Right cardiac atrium (tissue), 5 donors: ENCODE measurements at regions not wholly inside any gene's neighbourhood (a gene's known extent, or its start where the extent isn't known, plus 50 kb on each side); places are given as distances from the start of the nearest gene placed in this dataset.
"Not testable (repeated sequence)": the region's sequence is repeated elsewhere in the genome, so short reads cannot be mapped to it uniquely, and the experiment has no call there.

Experiments used
- ATAC-seq, 2 donors: fragments of 200-7000 bp; cut with Tn5 transposase; one replicate each; pipeline versions ENCODE4 v1.8.0 to v1.9.1; 2020; ENCODE audit warnings: moderate library complexity in 2 of 2, mild to moderate bottlenecking in 1 of 2
- DNase-seq, 3 donors: peaks; one replicate each; pipeline ENCODE4 v3.0.0-alpha.2; 2020
- H3K27ac ChIP-seq: one replicate; pipeline ENCODE4 v1.5.1; 2013; ENCODE audit warnings: mild to moderate bottlenecking, low read length, control low read depth, moderate library complexity
- H3K27me3 ChIP-seq: one replicate; pipeline ENCODE4 v1.6.1; 2013; ENCODE audit not compliant: control insufficient read depth, insufficient read depth
- H3K4me1 ChIP-seq: one replicate; pipeline ENCODE4 v1.6.1; 2013; ENCODE audit warnings: low read length; ENCODE audit not compliant: control insufficient read depth, insufficient read depth
- H3K4me3 ChIP-seq: one replicate; pipeline ENCODE4 v1.5.1; 2013; ENCODE audit warnings: low read length, control low read depth
- H3K9me3 ChIP-seq: one replicate; pipeline ENCODE4 v1.6.1; 2013; ENCODE audit warnings: low read length; ENCODE audit not compliant: control insufficient read depth
- WGBS: extraction: QIAGEN DNeasy Blood & Tissue Kit; methylation state at CpG from one replicate; pipeline ENCODE4 v1.1.7; 2013; 5-methylcytosine and 5-hydroxymethylcytosine counted together
- intact Hi-C, 4 donors: fragments of 100-400 bp; cut with DNase I; formaldehyde crosslinking; loops; one replicate each; pipeline versions ENCODE4 v1.11.0 to v1.14.0; 2022 to 2023
- donor health status: healthy with polysubstance abuse.
- donor health status: DM: no; HTN: yes; CAD: no.
- donor health status: DM: no; HTN: no; CAD: no.
- donor health status: DM: no; HTN: yes; CAD: no; lungs with severe emphysema.
- donor health status: DM: yes; HTN: yes; CAD: no.

- DNase-seq, H3K27ac ChIP-seq, H3K9me3 ChIP-seq, H3K27me3 ChIP-seq, intact Hi-C loops, H3K4me1 ChIP-seq, H3K4me3 ChIP-seq: not testable (repeated sequence)
- ATAC-seq, result peak in 1 of 2 donors; percentile 41
- WGBS, result 66% methylated on average over 4 of the region's 5 CpGs
These were observed 227.1 kb upstream of the NBPF12 start for GRCh38 chr1:146710838-146711521.

- intact Hi-C loops, H3K27ac ChIP-seq, H3K4me3 ChIP-seq, H3K4me1 ChIP-seq, H3K9me3 ChIP-seq, DNase-seq, H3K27me3 ChIP-seq, ATAC-seq: not testable (repeated sequence)
- 67% methylated on average over 1 of the region's 1 CpG for WGBS
These were observed 228.8 kb upstream of the NBPF12 start for GRCh38 chr1:146709302-146709701.

DNA sequence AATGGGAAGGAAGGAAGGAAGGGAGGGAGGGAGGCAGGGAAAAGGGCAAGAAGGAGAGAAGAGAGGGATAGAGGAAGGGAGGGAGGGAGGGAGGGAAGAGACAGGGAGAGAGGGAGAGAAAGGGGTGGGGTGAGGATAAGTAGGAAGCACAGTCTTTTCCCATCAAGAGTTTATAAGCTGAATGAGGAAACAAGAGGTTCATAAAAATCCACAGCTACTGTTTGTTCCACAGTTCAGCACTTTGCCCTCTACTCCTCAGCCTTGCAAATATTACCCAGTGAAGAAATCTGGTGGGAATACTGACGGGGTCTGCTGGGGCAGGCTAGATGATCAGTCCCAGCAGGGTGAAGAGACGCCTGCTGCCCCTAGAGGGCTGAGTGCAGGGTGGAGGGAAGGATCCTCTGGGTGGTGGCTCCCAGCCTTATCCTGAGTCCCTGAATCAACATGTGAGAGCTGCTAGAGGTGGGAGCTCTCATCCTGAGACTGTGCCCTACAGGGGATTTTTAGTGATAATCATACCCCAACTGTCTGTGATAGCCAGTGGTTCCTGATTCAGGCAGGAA lies 233.9 kb upstream of the NBPF12 start:
- H3K9me3 ChIP-seq, H3K27ac ChIP-seq, H3K4me3 ChIP-seq, H3K4me1 ChIP-seq, H3K27me3 ChIP-seq, DNase-seq, ATAC-seq, intact Hi-C loops: not testable (repeated sequence)
- 74% methylated on average over 2 of the region's 2 CpGs for WGBS

DNA sequence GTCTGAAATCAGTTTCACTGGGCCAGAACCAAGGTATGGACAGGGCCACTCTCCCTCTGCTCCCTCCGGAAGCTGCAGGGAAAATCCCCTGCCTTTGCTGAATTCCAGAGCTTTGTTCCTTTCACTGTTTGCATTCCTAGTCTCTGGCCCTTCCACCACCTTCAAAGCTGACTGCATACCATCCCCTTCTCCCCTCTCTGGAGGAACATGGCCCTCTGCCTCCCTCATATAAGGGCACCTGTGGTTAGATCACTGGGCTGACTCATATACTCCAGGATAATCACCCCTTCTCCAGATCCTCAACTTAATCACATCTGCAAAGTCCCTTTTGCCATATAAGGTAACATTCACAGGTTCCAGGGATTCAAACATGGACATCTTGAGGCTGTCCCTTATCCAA lies 236.8 kb upstream of the NBPF12 start:
- H3K27ac ChIP-seq, H3K27me3 ChIP-seq, DNase-seq, H3K4me1 ChIP-seq, intact Hi-C loops, H3K4me3 ChIP-seq, ATAC-seq, H3K9me3 ChIP-seq: not testable (repeated sequence)
- WGBS, result no CpG with 5 or more reads among the region's 1 CpG

- H3K4me3 ChIP-seq, H3K4me1 ChIP-seq, intact Hi-C loops, H3K27ac ChIP-seq, DNase-seq, ATAC-seq, H3K9me3 ChIP-seq, H3K27me3 ChIP-seq: not testable (repeated sequence)
- WGBS, result 86% methylated on average over 7 of the region's 10 CpGs
These were observed 242.7 kb upstream of the NBPF12 start for GRCh38 chr1:146695388-146695787.

DNA sequence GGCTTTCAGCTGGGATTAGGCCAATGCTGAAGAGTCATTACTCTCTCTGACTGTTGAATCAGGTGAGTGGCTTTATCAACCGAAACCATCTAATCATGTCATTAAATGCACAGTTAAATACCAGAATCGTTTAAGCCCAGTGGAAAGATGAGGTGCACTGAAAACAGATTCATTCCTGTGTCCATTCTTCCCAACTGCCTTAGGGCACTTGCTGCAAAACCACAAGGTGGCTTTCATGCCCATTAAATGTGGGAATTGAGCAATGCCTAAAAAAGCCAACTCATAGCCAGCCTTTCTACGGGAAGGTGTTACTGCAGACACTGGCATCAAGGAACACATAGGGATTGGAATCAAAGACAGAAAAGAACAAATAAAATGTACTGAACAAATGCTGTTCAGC lies 246.3 kb upstream of the NBPF12 start:
- 83% methylated on average over 2 of the region's 3 CpGs for WGBS

DNA sequence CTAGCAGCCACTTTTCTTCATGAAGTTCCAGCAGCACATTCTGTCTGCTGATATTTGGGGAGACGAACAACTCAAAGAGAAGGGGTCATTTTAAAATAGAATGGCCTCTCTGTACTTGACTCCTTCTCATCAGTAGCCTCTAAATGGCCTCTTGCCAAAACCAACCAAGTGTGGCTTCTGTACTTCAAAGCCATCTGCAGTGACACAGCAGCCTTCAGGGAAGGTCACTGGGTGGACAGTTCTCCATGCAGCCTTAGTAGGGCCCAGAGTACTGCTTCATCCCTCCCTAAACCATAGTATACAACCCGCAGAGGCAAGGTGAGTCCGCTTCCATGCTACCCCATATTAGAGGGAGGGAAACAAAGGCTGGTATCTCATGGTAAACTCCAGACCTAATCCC lies 249.2 kb upstream of the NBPF12 start:
- intact Hi-C loops, H3K27ac ChIP-seq, H3K4me1 ChIP-seq, DNase-seq, H3K9me3 ChIP-seq, H3K27me3 ChIP-seq, H3K4me3 ChIP-seq: not testable (repeated sequence)
- ATAC-seq, result peak; percentile 68 to 72
- WGBS, result 41% methylated on average over 1 of the region's 3 CpGs

More for the DNA sequence above, 246.3 kb upstream of the NBPF12 start:
- H3K27ac ChIP-seq, ATAC-seq, DNase-seq, H3K4me3 ChIP-seq, H3K27me3 ChIP-seq, intact Hi-C loops, H3K4me1 ChIP-seq, H3K9me3 ChIP-seq: not testable (repeated sequence)

- intact Hi-C loops, H3K27me3 ChIP-seq, H3K27ac ChIP-seq, H3K4me3 ChIP-seq, H3K4me1 ChIP-seq, H3K9me3 ChIP-seq: not testable (repeated sequence)
- WGBS, result 28% methylated on average over 4 of the region's 4 CpGs
- ATAC-seq (peak; percentile 83 to 88), DNase-seq (peak in 2 of 3 donors; percentile 15 to 21)
These were observed 251.3 kb upstream of the NBPF12 start for GRCh38 chr1:146686777-146687366.

- H3K27ac ChIP-seq, H3K4me1 ChIP-seq, intact Hi-C loops, ATAC-seq, DNase-seq, H3K4me3 ChIP-seq, H3K9me3 ChIP-seq, H3K27me3 ChIP-seq: not testable (repeated sequence)
- 77% methylated on average over 2 of the region's 5 CpGs for WGBS
These were observed 255.0 kb upstream of the NBPF12 start for GRCh38 chr1:146683126-146683429.

GRCh38 chr1:146682227-146683125 lies 255.6 kb upstream of the NBPF12 start:
- ATAC-seq, H3K9me3 ChIP-seq, H3K4me1 ChIP-seq, H3K4me3 ChIP-seq, DNase-seq, H3K27ac ChIP-seq, H3K27me3 ChIP-seq, intact Hi-C loops: not testable (repeated sequence)
- WGBS, result 72% methylated on average over 7 of the region's 11 CpGs
